ENCODE measurements at regions not wholly inside any gene's neighbourhood (a gene's known extent, or its start where the extent isn't known, plus 50 kb on each side); places are given as distances from the start of the nearest gene placed in this dataset.

- TF ChIP-seq MEF2A (IDR thresholded peaks at IDR 0.05; ENCODE audit: borderline replicate concordance, low read depth) (no peak), JUND (IDR thresholded peaks at IDR 0.05) (no peak), GABPA (IDR thresholded peaks at IDR 0.05; ENCODE audit: low read depth) (no peak), YY1 (IDR thresholded peaks at IDR 0.05; ENCODE audit: low read depth) (no peak), GATA2 (CRISPR knock-in tag; IDR thresholded peaks at IDR 0.05) (no peak), EP300 (IDR thresholded peaks at IDR 0.05; ENCODE audit: borderline replicate concordance in 1 of 2, low read depth in 1 of 2, low read length in 1 of 2) (no peak), MXI1 (IDR thresholded peaks at IDR 0.05; ENCODE audit: low read depth, low read length) (no peak), PBX3 (IDR thresholded peaks at IDR 0.05) (no peak)
Measured at GRCh38 chr3:117463276-117464115, 753.9 kb downstream of the TUSC7 start (continued).

- no peaks in the 10 kb centered on the region for H3K9me3 ChIP-seq
- POLR2A ChIA-PET: no interaction called here
- H3K9ac ChIP-seq: no peak overlapping the region
- H3K4me3 ChIP-seq (ENCODE audit: low read depth in 2 of 2, low read length in 1 of 2): no peak overlapping the region
- no peak for TF ChIP-seq GABPA (IDR thresholded peaks at IDR 0.05; ENCODE audit: low read depth)
- TF ChIP-seq TEAD4 (IDR thresholded peaks at IDR 0.05; ENCODE audit: borderline replicate concordance, insufficient read depth): no peak
- TF ChIP-seq ELF1 (IDR thresholded peaks at IDR 0.05): no peak
- TF ChIP-seq ZBTB33 (IDR thresholded peaks at IDR 0.05; ENCODE audit: borderline replicate concordance, low read depth): no peak
- no peak for TF ChIP-seq USF1 (IDR thresholded peaks at IDR 0.05; ENCODE audit: borderline replicate concordance, low read depth)
- TF ChIP-seq EP300 (IDR thresholded peaks at IDR 0.05; ENCODE audit: borderline replicate concordance in 1 of 2, low read depth in 1 of 2, low read length in 1 of 2): no peak
- TF ChIP-seq RXRA (IDR thresholded peaks at IDR 0.05; ENCODE audit: borderline replicate concordance, low read depth): no peak
- TF ChIP-seq JUND (IDR thresholded peaks at IDR 0.05): no peak
- no peak for TF ChIP-seq FOXM1 (IDR thresholded peaks at IDR 0.05; ENCODE audit: low read depth)
- TF ChIP-seq FOSL2 (IDR thresholded peaks at IDR 0.05; ENCODE audit: borderline replicate concordance, low read depth): no peak
- no peak for TF ChIP-seq GATA2 (CRISPR knock-in tag; IDR thresholded peaks at IDR 0.05)
- TF ChIP-seq EZH2phosphoT487 (IDR thresholded peaks at IDR 0.05; ENCODE audit: borderline replicate concordance, low read depth): no peak
- TF ChIP-seq RFX5 (IDR thresholded peaks at IDR 0.05; ENCODE audit: low read length): no peak
- no peak for TF ChIP-seq NFIC (IDR thresholded peaks at IDR 0.05; ENCODE audit: borderline replicate concordance)
- TF ChIP-seq TAF1 (IDR thresholded peaks at IDR 0.05; ENCODE audit: borderline replicate concordance, low read depth, low read length): no peak
- TF ChIP-seq POLR2AphosphoS5 (IDR thresholded peaks at IDR 0.05; ENCODE audit: low read depth, low read length): no peak
- TF ChIP-seq YY1 (IDR thresholded peaks at IDR 0.05; ENCODE audit: low read depth): no peak
- TF ChIP-seq NRF1 (IDR thresholded peaks at IDR 0.05; ENCODE audit: low read depth, low read length): no peak
- no peak for TF ChIP-seq IRF3 (IDR thresholded peaks at IDR 0.05; ENCODE audit: low read depth, low read length)
- no peak overlapping the region for H3K4me2 ChIP-seq
- no peaks in the 10 kb centered on the region; a peak in 1 of 4 replicates for H3K4me1 ChIP-seq (ENCODE audit: control insufficient read depth in 1 of 2, insufficient read depth in 2 of 2, low read depth in 1 of 2, low read length in 1 of 2)
- H3K36me3 ChIP-seq (replicated peaks in 1 of 2; ENCODE audit: control insufficient read depth in 1 of 2, insufficient read depth in 2 of 2, low read length in 1 of 2): no peaks in the 10 kb centered on the region
- DNase-seq: no peak
- WGBS (ENCODE audit: low lambda C conversion rate): 4% methylated on average over 1 of the region's 1 CpG
- H3F3A ChIP-seq (replicated peaks; ENCODE audit: insufficient read depth): no peaks in the 10 kb centered on the region
- no peak overlapping the region for H2AFZ ChIP-seq (ENCODE audit: low read depth)
- 0 out of 2 replicates have a peak, but pooled peaks cover 3% of the 10 kb centered on the region for H3K9me2 ChIP-seq
- H4K20me1 ChIP-seq (ENCODE audit: insufficient read depth): no peaks in the 10 kb centered on the region
- H3K27ac ChIP-seq (ENCODE audit: low read depth in 2 of 2, low read length in 1 of 2): no peak overlapping the region
- H3K79me2 ChIP-seq (ENCODE audit: insufficient read depth): no peaks in the 10 kb centered on the region
- CTCF ChIA-PET: no interaction called here
- no peaks in the 10 kb centered on the region for H3K27me3 ChIP-seq (ENCODE audit: insufficient read depth)
Measured at GRCh38 chr3:117471831-117472230, 762.3 kb downstream of the TUSC7 start.
